Uterus (tissue), 2 donors: ENCODE measurements at regions not wholly inside any gene's neighbourhood (a gene's known extent, or its start where the extent isn't known, plus 50 kb on each side); places are given as distances from the start of the nearest gene placed in this dataset.

Experiments
- CTCF ChIP-seq, 4 experiments: fragments of 200-600 bp in 2 of 4; fragments of 450-650 bp in 2 of 4; sonication (generic) in 2 of 4; IDR thresholded peaks; one replicate each; pipeline ENCODE4 v1.5.1; 2016 to 2019; ENCODE audit warnings: antibody characterized with exemption in 4 of 4, mild to moderate bottlenecking in 2 of 4, moderate library complexity in 1 of 4
- POLR2A ChIP-seq, 2 donors: fragments of 450-650 bp; IDR thresholded peaks; one replicate each; pipeline ENCODE4 v1.6.1; 2016; ENCODE audit warnings: antibody characterized with exemption in 2 of 2, mild to moderate bottlenecking in 1 of 2, moderate library complexity in 1 of 2

- TF ChIP-seq POLR2A (IDR thresholded peaks at IDR 0.05) (no peak), CTCF (IDR thresholded peaks at IDR 0.05) (no peak)
Measured at GRCh38 chr20:63057171-63058117, 50.7 kb upstream of the BHLHE23 start.
